ENCODE measurements at regions not wholly inside any gene's neighbourhood (a gene's known extent, or its start where the extent isn't known, plus 50 kb on each side); places are given as distances from the start of the nearest gene placed in this dataset.
A peak's percentile ranks its signal among the peaks of the same experiment; 100 is the strongest.

DNA sequence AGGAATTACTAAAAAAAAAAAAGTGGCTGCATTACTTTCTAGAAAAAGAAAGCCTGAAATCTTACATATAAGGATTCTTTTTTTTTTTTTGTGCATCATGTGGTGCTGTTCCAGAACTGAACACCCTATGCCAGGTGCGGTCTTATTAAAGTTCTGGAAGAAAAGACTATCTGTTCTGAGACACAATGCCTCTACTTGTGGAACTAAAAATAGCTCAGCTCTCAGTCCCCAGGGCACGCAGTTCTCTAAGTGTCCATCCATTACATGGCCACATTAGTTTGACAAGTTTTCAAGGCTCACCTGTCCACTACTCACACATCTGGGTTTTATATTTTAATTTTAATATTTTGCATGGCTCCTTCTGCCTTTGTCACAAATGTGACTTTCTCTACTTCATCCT, 126.6 kb upstream of the ADAMTS9 start:
- no peaks in the 10 kb centered on the region for H3K9me3 ChIP-seq (ENCODE audit: control insufficient read depth in 2 of 2, insufficient read depth in 1 of 2, low read depth in 1 of 2, low read length in 1 of 2)
- H3K4me1 ChIP-seq (ENCODE audit: control insufficient read depth in 3 of 3, insufficient read depth in 2 of 3, low read depth in 1 of 3, low read length in 2 of 3): peaks cover 0 to 6% (median 0%) of the 10 kb centered on the region in 3 donors
- H3K4me3 ChIP-seq (ENCODE audit: low read depth in 1 of 3, low read length in 3 of 3): no peak overlapping the region
- no peak overlapping the region for H3K27ac ChIP-seq (ENCODE audit: low read depth in 1 of 3, low read length in 2 of 3)
- FAIRE-seq (no peak), DNase-seq (no peak)
- 82 to 89% (median 84%) methylated on average over 2 of the region's 2 CpGs for WGBS, 3 donors
- H3K36me3 ChIP-seq (ENCODE audit: control insufficient read depth in 3 of 3, insufficient read depth in 2 of 3, low read depth in 1 of 3, low read length in 3 of 3): no peaks in the 10 kb centered on the region
- H3K27me3 ChIP-seq (ENCODE audit: control insufficient read depth in 3 of 3, insufficient read depth in 3 of 3, low read length in 3 of 3): no peaks in the 10 kb centered on the region

DNA sequence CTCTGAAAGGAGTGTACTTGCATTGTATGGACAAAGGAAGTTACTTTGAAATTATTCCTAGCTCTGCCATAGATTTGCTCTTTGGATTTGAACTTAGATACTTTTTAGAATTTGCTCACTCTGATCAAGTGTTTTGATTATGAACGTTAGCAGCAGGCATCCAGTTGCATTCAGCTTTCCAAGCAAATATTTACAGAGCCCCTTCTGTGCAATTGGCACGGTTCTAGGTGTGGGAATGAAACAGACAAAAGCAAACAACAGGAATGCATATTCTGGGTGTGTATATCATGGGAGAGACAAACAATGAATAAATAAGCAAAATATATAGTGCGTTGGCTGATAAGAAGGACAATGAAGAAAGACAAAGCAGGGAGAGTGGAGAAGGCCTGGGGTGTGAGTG, 125.5 kb upstream of the ADAMTS9 start:
- H3K36me3 ChIP-seq (ENCODE audit: control insufficient read depth in 3 of 3, insufficient read depth in 2 of 3, low read depth in 1 of 3, low read length in 3 of 3): no peaks in the 10 kb centered on the region
- no peaks in the 10 kb centered on the region for H3K9me3 ChIP-seq (ENCODE audit: control insufficient read depth in 2 of 2, insufficient read depth in 1 of 2, low read depth in 1 of 2, low read length in 1 of 2)
- peaks cover 0 to 9% (median 0%) of the 10 kb centered on the region in 3 donors for H3K4me1 ChIP-seq (ENCODE audit: control insufficient read depth in 3 of 3, insufficient read depth in 2 of 3, low read depth in 1 of 3, low read length in 2 of 3)
- no peak for DNase-seq
- WGBS, 3 donors: 42 to 55% (median 50%) methylated on average over 3 of the region's 3 CpGs
- H3K27ac ChIP-seq (ENCODE audit: low read depth in 1 of 3, low read length in 2 of 3): no peak overlapping the region
- no peak overlapping the region for H3K4me3 ChIP-seq (ENCODE audit: low read depth in 1 of 3, low read length in 3 of 3)
- no peak for FAIRE-seq
- H3K27me3 ChIP-seq (ENCODE audit: control insufficient read depth in 3 of 3, insufficient read depth in 3 of 3, low read length in 3 of 3): no peaks in the 10 kb centered on the region

DNA sequence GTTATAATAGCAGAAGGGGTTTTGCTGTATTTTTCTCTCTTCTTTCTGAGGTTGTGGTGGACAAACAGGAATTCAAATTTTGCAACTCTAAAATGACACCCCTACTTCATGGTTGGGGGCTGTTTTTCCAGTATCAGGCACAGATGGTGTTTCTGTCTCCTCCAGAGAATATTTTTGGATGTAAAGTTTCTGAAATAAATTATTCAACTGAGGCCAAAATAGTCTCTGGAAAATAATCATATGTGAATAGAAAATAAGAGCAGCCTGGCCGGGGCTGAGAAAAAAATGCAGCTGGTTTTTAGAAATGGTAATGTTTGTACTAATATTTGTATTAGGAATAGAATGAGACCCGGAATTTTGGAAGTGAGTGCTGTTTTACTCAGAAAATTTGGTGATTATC, 121.3 kb upstream of the ADAMTS9 start:
- Histone ChIP-seq H3K36me3 (ENCODE audit: control insufficient read depth in 3 of 3, insufficient read depth in 2 of 3, low read depth in 1 of 3, low read length in 3 of 3) (no peaks in the 10 kb centered on the region), H3K4me3 (ENCODE audit: low read depth in 1 of 3, low read length in 3 of 3) (no peak overlapping the region), H3K9me3 (ENCODE audit: control insufficient read depth in 2 of 2, insufficient read depth in 1 of 2, low read depth in 1 of 2, low read length in 1 of 2) (no peaks in the 10 kb centered on the region), H3K4me1 (ENCODE audit: control insufficient read depth in 3 of 3, insufficient read depth in 2 of 3, low read depth in 1 of 3, low read length in 2 of 3) (peaks cover 0 to 31% (median 9%) of the 10 kb centered on the region in 3 donors), H3K27ac (ENCODE audit: low read depth in 1 of 3, low read length in 2 of 3) (no peak overlapping the region), H3K27me3 (ENCODE audit: control insufficient read depth in 3 of 3, insufficient read depth in 3 of 3, low read length in 3 of 3) (no peaks in the 10 kb centered on the region)
- WGBS, 3 donors: 64 to 78% (median 64%) methylated on average over 2 of the region's 2 CpGs
- FAIRE-seq: no peak
- no peak for DNase-seq

DNA sequence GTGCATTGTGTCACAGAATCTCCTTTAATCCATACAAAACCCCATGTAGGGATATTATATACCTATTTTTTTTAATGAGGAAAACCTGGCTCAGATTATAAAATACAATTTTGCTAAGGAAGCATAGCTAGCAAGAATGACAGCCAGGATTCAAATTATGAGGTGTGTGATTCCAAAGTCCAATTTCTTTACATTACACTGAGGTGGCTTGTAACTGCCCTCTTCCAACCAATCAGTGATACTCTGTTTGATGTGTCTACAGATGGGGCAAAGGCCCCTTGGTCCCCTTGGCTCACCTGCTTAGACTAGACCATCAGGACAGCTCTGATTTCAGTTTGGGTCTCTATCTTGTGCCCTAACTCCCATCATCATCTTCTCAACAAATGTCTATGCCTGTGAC, 120.3 kb upstream of the ADAMTS9 start:
- no peaks in the 10 kb centered on the region for H3K27me3 ChIP-seq (ENCODE audit: control insufficient read depth in 3 of 3, insufficient read depth in 3 of 3, low read length in 3 of 3)
- no peaks in the 10 kb centered on the region for H3K36me3 ChIP-seq (ENCODE audit: control insufficient read depth in 3 of 3, insufficient read depth in 2 of 3, low read depth in 1 of 3, low read length in 3 of 3)
- peaks cover 0 to 28% (median 9%) of the 10 kb centered on the region in 3 donors for H3K4me1 ChIP-seq (ENCODE audit: control insufficient read depth in 3 of 3, insufficient read depth in 2 of 3, low read depth in 1 of 3, low read length in 2 of 3)
- no peak overlapping the region for H3K4me3 ChIP-seq (ENCODE audit: low read depth in 1 of 3, low read length in 3 of 3)
- no peaks in the 10 kb centered on the region for H3K9me3 ChIP-seq (ENCODE audit: control insufficient read depth in 2 of 2, insufficient read depth in 1 of 2, low read depth in 1 of 2, low read length in 1 of 2)
- DNase-seq (peak; percentile 60 to 70), FAIRE-seq (no peak)
- H3K27ac ChIP-seq (ENCODE audit: low read depth in 1 of 3, low read length in 2 of 3): no peak overlapping the region

DNA sequence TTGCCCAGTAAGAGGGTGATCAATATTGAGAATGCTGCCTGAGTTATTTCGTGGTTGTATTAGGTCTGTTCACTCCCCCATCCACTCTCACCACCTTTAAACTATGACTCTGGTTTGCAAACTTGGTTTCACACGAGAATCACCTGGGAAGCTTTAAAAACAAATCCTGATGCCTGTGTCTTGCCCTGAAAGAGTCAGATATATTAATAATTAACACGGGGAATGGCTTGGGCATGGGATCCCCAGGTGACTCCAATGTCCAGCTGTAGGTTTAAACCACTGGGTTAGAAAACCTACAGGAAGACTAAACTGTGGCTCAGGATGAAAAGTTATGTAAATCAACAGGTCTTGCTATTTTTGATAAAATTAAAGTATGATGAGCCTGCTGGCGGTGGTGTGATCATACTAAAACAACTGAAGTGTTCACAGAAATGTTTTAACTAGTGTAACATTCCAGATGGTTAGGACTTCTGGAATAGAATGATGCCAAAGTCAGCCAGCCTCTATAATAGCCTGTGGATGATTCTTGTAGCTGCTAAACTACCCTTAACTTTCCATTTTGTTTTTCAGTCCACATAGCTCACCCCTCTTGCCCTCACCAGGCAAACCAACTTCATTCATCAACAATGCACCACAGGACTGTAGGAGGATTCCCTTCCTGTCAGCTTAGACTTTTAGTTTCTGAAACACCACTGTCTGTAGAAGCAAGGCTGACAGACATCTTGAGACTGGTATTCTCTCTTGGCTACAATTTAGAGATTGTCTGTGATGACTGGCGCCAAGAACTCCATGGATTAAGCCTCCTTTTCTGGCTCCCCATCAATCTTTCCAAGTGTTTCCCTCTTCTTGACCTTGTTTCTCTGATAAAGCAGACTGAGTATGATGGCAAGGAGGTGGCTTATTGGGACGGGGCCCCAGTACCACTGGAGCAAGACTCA, 119.1 kb upstream of the ADAMTS9 start:
- Histone ChIP-seq H3K4me1 (ENCODE audit: control insufficient read depth in 3 of 3, insufficient read depth in 2 of 3, low read depth in 1 of 3, low read length in 2 of 3) (peaks cover 0 to 30% (median 10%) of the 10 kb centered on the region in 3 donors), H3K36me3 (ENCODE audit: control insufficient read depth in 3 of 3, insufficient read depth in 2 of 3, low read depth in 1 of 3, low read length in 3 of 3) (no peaks in the 10 kb centered on the region), H3K4me3 (ENCODE audit: low read depth in 1 of 3, low read length in 3 of 3) (no peak overlapping the region), H3K27me3 (ENCODE audit: control insufficient read depth in 3 of 3, insufficient read depth in 3 of 3, low read length in 3 of 3) (no peaks in the 10 kb centered on the region), H3K9me3 (ENCODE audit: control insufficient read depth in 2 of 2, insufficient read depth in 1 of 2, low read depth in 1 of 2, low read length in 1 of 2) (no peaks in the 10 kb centered on the region), H3K27ac (ENCODE audit: low read depth in 1 of 3, low read length in 2 of 3) (peak overlapping the region in 1 of 3 donors; percentile 29)
- FAIRE-seq: no peak
- DNase-seq: peak; percentile 41 to 66
- 36 to 62% (median 45%) methylated on average over 6 of the region's 6 CpGs for WGBS, 3 donors

DNA sequence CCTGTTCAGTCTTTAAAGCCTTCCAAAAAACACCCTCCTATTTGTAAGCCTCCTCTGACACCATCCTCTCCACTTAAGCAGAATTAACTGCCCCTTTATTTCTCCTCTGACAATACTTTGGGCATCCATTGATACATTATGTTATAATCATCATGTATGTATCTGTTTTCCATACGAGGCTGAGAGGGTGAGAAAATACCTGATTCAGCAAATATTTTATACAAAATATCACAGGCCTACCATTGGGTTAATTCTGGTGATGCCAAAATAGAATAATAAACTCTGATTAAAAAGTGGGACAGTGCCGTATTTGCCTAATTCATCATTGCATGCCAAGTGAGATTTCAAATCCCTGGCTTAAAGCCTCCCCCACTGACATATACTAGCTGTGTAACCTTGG, 118.2 kb upstream of the ADAMTS9 start:
- Histone ChIP-seq H3K27ac (ENCODE audit: low read depth in 1 of 3, low read length in 2 of 3) (no peak overlapping the region), H3K9me3 (ENCODE audit: control insufficient read depth in 2 of 2, insufficient read depth in 1 of 2, low read depth in 1 of 2, low read length in 1 of 2) (no peaks in the 10 kb centered on the region), H3K27me3 (ENCODE audit: control insufficient read depth in 3 of 3, insufficient read depth in 3 of 3, low read length in 3 of 3) (no peaks in the 10 kb centered on the region), H3K4me3 (ENCODE audit: low read depth in 1 of 3, low read length in 3 of 3) (no peak overlapping the region), H3K36me3 (ENCODE audit: control insufficient read depth in 3 of 3, insufficient read depth in 2 of 3, low read depth in 1 of 3, low read length in 3 of 3) (no peaks in the 10 kb centered on the region), H3K4me1 (ENCODE audit: control insufficient read depth in 3 of 3, insufficient read depth in 2 of 3, low read depth in 1 of 3, low read length in 2 of 3) (peaks cover 0 to 30% (median 11%) of the 10 kb centered on the region in 3 donors)
- FAIRE-seq (no peak), DNase-seq (no peak)
- 54 to 67% (median 58%) methylated on average over 2 of the region's 2 CpGs for WGBS, 3 donors

DNA sequence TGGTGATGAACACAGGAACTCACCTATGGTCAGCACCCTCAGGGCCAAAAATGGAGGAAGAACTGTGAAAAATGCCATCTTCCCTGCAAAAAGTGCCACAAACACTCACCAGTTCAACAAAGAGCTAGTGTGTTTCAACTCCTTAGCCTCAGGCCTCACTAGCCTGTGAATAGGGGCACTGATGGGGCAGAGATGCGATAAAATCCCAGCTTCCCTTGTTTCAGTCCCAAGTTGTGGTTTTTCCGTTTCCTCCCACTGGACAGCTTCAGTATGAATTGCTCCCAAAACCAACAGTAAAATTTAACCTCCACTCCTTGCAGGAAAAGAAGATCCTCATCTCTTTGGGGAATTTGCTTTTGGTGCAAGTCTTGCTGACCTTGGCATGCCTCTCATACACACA, 117.4 kb upstream of the ADAMTS9 start:
- WGBS, 3 donors: 90 to 98% (median 93%) methylated on average over 2 of the region's 2 CpGs
- Histone ChIP-seq H3K4me1 (ENCODE audit: control insufficient read depth in 3 of 3, insufficient read depth in 2 of 3, low read depth in 1 of 3, low read length in 2 of 3) (peaks cover 0 to 27% (median 11%) of the 10 kb centered on the region in 3 donors), H3K9me3 (ENCODE audit: control insufficient read depth in 2 of 2, insufficient read depth in 1 of 2, low read depth in 1 of 2, low read length in 1 of 2) (no peaks in the 10 kb centered on the region), H3K27ac (ENCODE audit: low read depth in 1 of 3, low read length in 2 of 3) (no peak overlapping the region), H3K36me3 (ENCODE audit: control insufficient read depth in 3 of 3, insufficient read depth in 2 of 3, low read depth in 1 of 3, low read length in 3 of 3) (no peaks in the 10 kb centered on the region), H3K27me3 (ENCODE audit: control insufficient read depth in 3 of 3, insufficient read depth in 3 of 3, low read length in 3 of 3) (no peaks in the 10 kb centered on the region), H3K4me3 (ENCODE audit: low read depth in 1 of 3, low read length in 3 of 3) (no peak overlapping the region)
- FAIRE-seq (no peak), DNase-seq (no peak)

DNA sequence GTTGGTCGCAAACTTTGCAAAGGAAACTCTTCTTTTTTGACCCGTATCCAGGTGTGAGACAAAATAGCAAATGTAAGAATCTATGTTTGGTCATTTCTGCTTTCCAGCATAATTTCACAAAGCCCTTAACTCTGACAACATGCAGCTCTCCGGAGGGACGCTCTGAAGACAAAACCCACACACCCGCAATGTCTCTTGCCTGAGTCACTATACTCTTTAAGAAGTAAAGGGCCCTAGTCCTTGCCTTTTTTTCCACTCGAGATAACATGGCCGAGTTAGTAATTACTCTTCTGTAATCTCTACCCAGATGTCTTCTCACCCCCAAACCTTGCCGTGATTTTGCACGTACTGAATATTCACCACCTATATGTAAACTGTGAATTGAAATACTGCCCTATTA, 115.7 kb upstream of the ADAMTS9 start:
- no peaks in the 10 kb centered on the region for H3K9me3 ChIP-seq (ENCODE audit: control insufficient read depth in 2 of 2, insufficient read depth in 1 of 2, low read depth in 1 of 2, low read length in 1 of 2)
- WGBS, 3 donors: 86 to 88% (median 87%) methylated on average over 9 of the region's 9 CpGs
- H3K27ac ChIP-seq (ENCODE audit: low read depth in 1 of 3, low read length in 2 of 3): no peak overlapping the region
- no peak overlapping the region for H3K4me3 ChIP-seq (ENCODE audit: low read depth in 1 of 3, low read length in 3 of 3)
- H3K27me3 ChIP-seq (ENCODE audit: control insufficient read depth in 3 of 3, insufficient read depth in 3 of 3, low read length in 3 of 3): no peaks in the 10 kb centered on the region
- peaks cover 0 to 25% (median 11%) of the 10 kb centered on the region in 3 donors for H3K4me1 ChIP-seq (ENCODE audit: control insufficient read depth in 3 of 3, insufficient read depth in 2 of 3, low read depth in 1 of 3, low read length in 2 of 3)
- no peaks in the 10 kb centered on the region for H3K36me3 ChIP-seq (ENCODE audit: control insufficient read depth in 3 of 3, insufficient read depth in 2 of 3, low read depth in 1 of 3, low read length in 3 of 3)
- no peak for FAIRE-seq
- DNase-seq: no peak

Data from small intestine (tissue), 7 donors.